ENCODE measurements at regions not wholly inside any gene's neighbourhood (a gene's known extent, or its start where the extent isn't known, plus 50 kb on each side); places are given as distances from the start of the nearest gene placed in this dataset.

DNA sequence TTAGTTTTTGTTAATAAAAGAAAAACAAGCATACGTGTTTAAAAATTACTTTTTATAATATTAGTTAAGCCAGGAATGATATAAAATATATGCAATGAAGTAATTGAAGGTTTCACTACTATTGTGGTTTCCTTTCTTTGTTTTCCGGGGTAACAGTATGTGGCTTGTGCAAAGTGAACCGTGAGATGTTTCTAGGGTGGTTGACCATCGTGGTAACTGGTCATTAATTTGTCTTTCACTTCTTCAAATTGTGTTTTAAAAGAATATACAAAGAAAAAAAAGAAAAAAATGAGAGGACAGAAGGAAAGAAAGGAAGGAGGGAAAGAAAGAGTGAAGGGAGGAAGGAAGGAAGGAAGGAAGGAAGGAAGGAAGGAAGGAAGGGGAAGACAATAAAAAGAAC, 330.1 kb upstream of the CPXCR1 start:
- no peak for TF ChIP-seq CTCF (IDR thresholded peaks at IDR 0.05; ENCODE audit: insufficient read depth, low read depth, low read length)
- no peak for TF ChIP-seq EZH2 (IDR thresholded peaks at IDR 0.05; ENCODE audit: insufficient read depth, low read length)
- Mint-ChIP-seq H3K27me3 (ENCODE audit: low read depth, unreplicated experiment) (no peaks in the 10 kb centered on the region), H3K9me3 (ENCODE audit: unreplicated experiment) (no peaks in the 10 kb centered on the region), H3K4me3 (ENCODE audit: unreplicated experiment) (no peak overlapping the region), H3K36me3 (ENCODE audit: low read depth, unreplicated experiment) (no peaks in the 10 kb centered on the region), H3K27ac (ENCODE audit: unreplicated experiment) (no peak overlapping the region), H3K4me1 (ENCODE audit: low read depth, unreplicated experiment) (no peaks in the 10 kb centered on the region)
- no peak overlapping the region for H3K4me3 ChIP-seq (ENCODE audit: insufficient read depth, low read depth, low read length)
- no peaks in the 10 kb centered on the region for H3K27me3 ChIP-seq (ENCODE audit: insufficient read depth, low read length)
- H4K20me1 ChIP-seq (ENCODE audit: insufficient read depth, low read length): no peaks in the 10 kb centered on the region
- H3K4me1 ChIP-seq (ENCODE audit: insufficient read depth, low read length): no peaks in the 10 kb centered on the region
- no peak overlapping the region for H3K4me2 ChIP-seq (ENCODE audit: low read length)
- H3K36me3 ChIP-seq (ENCODE audit: insufficient read depth, low read length): no peaks in the 10 kb centered on the region
- no peak overlapping the region for H3K27ac ChIP-seq (ENCODE audit: low read depth, low read length)
- FAIRE-seq (no peak), DNase-seq (ENCODE audit: low read depth) (no peak)
- H3K79me2 ChIP-seq (ENCODE audit: insufficient read depth, low read length): no peaks in the 10 kb centered on the region
- H3K9me3 ChIP-seq (ENCODE audit: insufficient read depth, low read depth, low read length): no peaks in the 10 kb centered on the region
- no peak overlapping the region for H2AFZ ChIP-seq (ENCODE audit: low read depth, low read length)
- no peak overlapping the region for H3K9ac ChIP-seq (ENCODE audit: low read length)

GRCh38 chrX:88424071-88424470, 323.0 kb upstream of the CPXCR1 start:
- FAIRE-seq: peak; percentile 37
- H3K4me1 ChIP-seq (ENCODE audit: insufficient read depth, low read length): no peaks in the 10 kb centered on the region
- H3K9ac ChIP-seq (ENCODE audit: low read length): no peak overlapping the region
- no peak for TF ChIP-seq EZH2 (IDR thresholded peaks at IDR 0.05; ENCODE audit: insufficient read depth, low read length)
- TF ChIP-seq CTCF (IDR thresholded peaks at IDR 0.05; ENCODE audit: insufficient read depth, low read depth, low read length): no peak
- H3K4me3 ChIP-seq (ENCODE audit: insufficient read depth, low read depth, low read length): no peak overlapping the region
- no peaks in the 10 kb centered on the region for H3K9me3 Mint-ChIP-seq (ENCODE audit: unreplicated experiment)
- H3K27me3 Mint-ChIP-seq (ENCODE audit: low read depth, unreplicated experiment): no peaks in the 10 kb centered on the region
- no peaks in the 10 kb centered on the region for H3K9me3 ChIP-seq (ENCODE audit: insufficient read depth, low read depth, low read length)
- no peak overlapping the region for H3K4me2 ChIP-seq (ENCODE audit: low read length)
- no peak for DNase-seq (ENCODE audit: low read depth)
- H3K36me3 Mint-ChIP-seq (ENCODE audit: low read depth, unreplicated experiment): no peaks in the 10 kb centered on the region
- no peak overlapping the region for H2AFZ ChIP-seq (ENCODE audit: low read depth, low read length)
- H3K27ac ChIP-seq (ENCODE audit: low read depth, low read length): no peak overlapping the region
- H3K4me3 Mint-ChIP-seq (ENCODE audit: unreplicated experiment): no peak overlapping the region
- H3K79me2 ChIP-seq (ENCODE audit: insufficient read depth, low read length): no peaks in the 10 kb centered on the region
- no peaks in the 10 kb centered on the region for H3K36me3 ChIP-seq (ENCODE audit: insufficient read depth, low read length)
- no peaks in the 10 kb centered on the region for H3K27me3 ChIP-seq (ENCODE audit: insufficient read depth, low read length)
- H3K27ac Mint-ChIP-seq (ENCODE audit: unreplicated experiment): no peak overlapping the region
- no peaks in the 10 kb centered on the region for H3K4me1 Mint-ChIP-seq (ENCODE audit: low read depth, unreplicated experiment)
- H4K20me1 ChIP-seq (ENCODE audit: insufficient read depth, low read length): no peaks in the 10 kb centered on the region

- no peak overlapping the region for H3K9ac ChIP-seq (ENCODE audit: low read length)
- Mint-ChIP-seq H3K27ac (ENCODE audit: unreplicated experiment) (no peak overlapping the region), H3K36me3 (ENCODE audit: low read depth, unreplicated experiment) (no peaks in the 10 kb centered on the region), H3K27me3 (ENCODE audit: low read depth, unreplicated experiment) (no peaks in the 10 kb centered on the region), H3K4me1 (ENCODE audit: low read depth, unreplicated experiment) (no peaks in the 10 kb centered on the region), H3K4me3 (ENCODE audit: unreplicated experiment) (no peak overlapping the region), H3K9me3 (ENCODE audit: unreplicated experiment) (no peaks in the 10 kb centered on the region)
- H3K27ac ChIP-seq (ENCODE audit: low read depth, low read length): no peak overlapping the region
- DNase-seq (ENCODE audit: low read depth) (no peak), FAIRE-seq (peak; percentile 71)
- no peaks in the 10 kb centered on the region for H3K79me2 ChIP-seq (ENCODE audit: insufficient read depth, low read length)
- H3K9me3 ChIP-seq (ENCODE audit: insufficient read depth, low read depth, low read length): no peaks in the 10 kb centered on the region
- no peaks in the 10 kb centered on the region for H3K36me3 ChIP-seq (ENCODE audit: insufficient read depth, low read length)
- H2AFZ ChIP-seq (ENCODE audit: low read depth, low read length): no peak overlapping the region
- H4K20me1 ChIP-seq (ENCODE audit: insufficient read depth, low read length): no peaks in the 10 kb centered on the region
- no peak overlapping the region for H3K4me2 ChIP-seq (ENCODE audit: low read length)
- no peak for TF ChIP-seq EZH2 (IDR thresholded peaks at IDR 0.05; ENCODE audit: insufficient read depth, low read length)
- no peaks in the 10 kb centered on the region for H3K27me3 ChIP-seq (ENCODE audit: insufficient read depth, low read length)
- H3K4me3 ChIP-seq (ENCODE audit: insufficient read depth, low read depth, low read length): no peak overlapping the region
- no peaks in the 10 kb centered on the region for H3K4me1 ChIP-seq (ENCODE audit: insufficient read depth, low read length)
Measured at GRCh38 chrX:88424541-88424940, 322.5 kb upstream of the CPXCR1 start.

Data from astrocyte (in vitro differentiated cells and primary cell).